Mesothelial cell of epicardium (in vitro differentiated cells): ENCODE measurements at regions not wholly inside any gene's neighbourhood (a gene's known extent, or its start where the extent isn't known, plus 50 kb on each side); places are given as distances from the start of the nearest gene placed in this dataset.
"Not testable (repeated sequence)": the region's sequence is repeated elsewhere in the genome, so short reads cannot be mapped to it uniquely, and the experiment has no call there.

Experiments
- DNase-seq, 2 experiments: peaks; one replicate each; pipeline ENCODE4 v3.0.0; 2021; ENCODE audit warnings: low spot score in 2 of 2; ENCODE audit not compliant: unreplicated experiment in 2 of 2
- H3K27ac Mint-ChIP-seq: 2 replicates; pipeline ENCODE4 v1.8.0; 2021; ENCODE audit warnings: mixed read lengths
- H3K27me3 Mint-ChIP-seq: 2 replicates; pipeline ENCODE4 v1.8.0; 2021; ENCODE audit warnings: low read depth, mixed read lengths
- H3K36me3 Mint-ChIP-seq: 2 replicates; pipeline ENCODE4 v1.8.0; 2021; ENCODE audit warnings: mixed read lengths
- H3K4me1 Mint-ChIP-seq: 2 replicates; pipeline ENCODE4 v1.8.0; 2021; ENCODE audit warnings: mixed read lengths
- H3K4me3 Mint-ChIP-seq: 2 replicates; pipeline ENCODE4 v1.8.0; 2021; ENCODE audit warnings: mild to moderate bottlenecking, moderate library complexity, mixed read lengths
- H3K9me3 Mint-ChIP-seq: 2 replicates; pipeline ENCODE4 v1.8.0; 2021; ENCODE audit warnings: mixed read lengths
- CTCF ChIP-seq: fragments of 200-600 bp; sonication (generic); IDR thresholded peaks from one replicate; pipeline ENCODE4 v1.5.0; 2021; ENCODE audit warnings: antibody characterized with exemption; ENCODE audit not compliant: unreplicated experiment

GRCh38 chr3:163562625-163563024 is 1515.7 kb downstream of the SI start:
- TF ChIP-seq CTCF: no peak
- H3K27ac Mint-ChIP-seq: no peak overlapping the region
- no peaks in the 10 kb centered on the region for H3K4me1 Mint-ChIP-seq
- no peak overlapping the region for H3K4me3 Mint-ChIP-seq
- H3K27me3 Mint-ChIP-seq: no peaks in the 10 kb centered on the region
- no peak for DNase-seq
- H3K9me3 Mint-ChIP-seq: peaks cover 6% of the 10 kb centered on the region
- H3K36me3 Mint-ChIP-seq: no peaks in the 10 kb centered on the region

- Mint-ChIP-seq H3K9me3 (peaks cover 6% of the 10 kb centered on the region), H3K36me3 (no peaks in the 10 kb centered on the region), H3K27ac (no peak overlapping the region), H3K4me1 (no peaks in the 10 kb centered on the region), H3K27me3 (no peaks in the 10 kb centered on the region), H3K4me3 (no peak overlapping the region)
- no peak for TF ChIP-seq CTCF
- DNase-seq: no peak
Observed at GRCh38 chr3:163561151-163561550, 1517.1 kb downstream of the SI start.

GRCh38 chr3:163560459-163560858 is 1517.8 kb downstream of the SI start:
- Mint-ChIP-seq H3K27ac (no peak overlapping the region), H3K36me3 (no peaks in the 10 kb centered on the region), H3K4me3 (no peak overlapping the region), H3K27me3 (no peaks in the 10 kb centered on the region), H3K9me3 (peaks cover 6% of the 10 kb centered on the region), H3K4me1 (no peaks in the 10 kb centered on the region)
- no peak for DNase-seq
- TF ChIP-seq CTCF: no peak

- TF ChIP-seq CTCF: no peak
- Mint-ChIP-seq H3K9me3 (no peaks in the 10 kb centered on the region), H3K4me3 (no peak overlapping the region), H3K36me3 (no peaks in the 10 kb centered on the region), H3K27me3 (no peaks in the 10 kb centered on the region), H3K4me1 (no peaks in the 10 kb centered on the region), H3K27ac (no peak overlapping the region)
- no peak for DNase-seq
Observed at GRCh38 chr3:163556813-163557523, 1521.3 kb downstream of the SI start.

- no peak overlapping the region for H3K4me3 Mint-ChIP-seq
- DNase-seq: no peak
- H3K27ac Mint-ChIP-seq: no peak overlapping the region
- no peaks in the 10 kb centered on the region for H3K4me1 Mint-ChIP-seq
- TF ChIP-seq CTCF: no peak
- H3K27me3 Mint-ChIP-seq: no peaks in the 10 kb centered on the region
- H3K9me3 Mint-ChIP-seq: peaks cover 5% of the 10 kb centered on the region
- no peaks in the 10 kb centered on the region for H3K36me3 Mint-ChIP-seq
Observed at GRCh38 chr3:163555918-163556317, 1522.4 kb downstream of the SI start.

- H3K4me3 Mint-ChIP-seq: no peak overlapping the region
- H3K9me3 Mint-ChIP-seq: peaks cover 5% of the 10 kb centered on the region
- no peaks in the 10 kb centered on the region for H3K36me3 Mint-ChIP-seq
- H3K27me3 Mint-ChIP-seq: no peaks in the 10 kb centered on the region
- DNase-seq: no peak
- H3K27ac Mint-ChIP-seq: no peak overlapping the region
- no peaks in the 10 kb centered on the region for H3K4me1 Mint-ChIP-seq
- no peak for TF ChIP-seq CTCF
Observed at GRCh38 chr3:163552659-163552966, 1525.7 kb downstream of the SI start.

- H3K4me3 Mint-ChIP-seq, H3K4me1 Mint-ChIP-seq, H3K36me3 Mint-ChIP-seq, H3K27ac Mint-ChIP-seq, DNase-seq, H3K9me3 Mint-ChIP-seq, H3K27me3 Mint-ChIP-seq: not testable (repeated sequence)
Observed at GRCh38 chr3:163551915-163552658, 1526.2 kb downstream of the SI start.
